Liver (tissue), 3 donors: ENCODE measurements at regions not wholly inside any gene's neighbourhood (a gene's known extent, or its start where the extent isn't known, plus 50 kb on each side); places are given as distances from the start of the nearest gene placed in this dataset.

Experiments
- CTCF ChIP-seq: fragments of 150-350 bp; IDR thresholded peaks from 2 replicates; pipeline ENCODE4 v1.5.1; 2017; ENCODE audit warnings: improper control_type of control experiment, low read depth, low read length; ENCODE audit not compliant: missing input control
- JUND ChIP-seq, 2 donors: IDR thresholded peaks; 2 replicates each; pipeline ENCODE4 v1.6.1; 2016; ENCODE audit warnings: antibody characterized with exemption in 2 of 2
- RAD21 ChIP-seq, 2 donors: IDR thresholded peaks; 2 replicates each; pipeline ENCODE4 v1.6.1; 2016; ENCODE audit warnings: antibody characterized with exemption in 2 of 2, mild to moderate bottlenecking in 2 of 2
- SP1 ChIP-seq: IDR thresholded peaks from 2 replicates; pipeline ENCODE4 v1.6.1; 2018; ENCODE audit warnings: antibody characterized with exemption, mild to moderate bottlenecking
- TF ChIP-seq, protein P1 (sequence below): IDR thresholded peaks from 2 replicates; pipeline ENCODE4 v1.6.1; 2016; ENCODE audit warnings: antibody characterized with exemption, mild to moderate bottlenecking
- donor health status: healthy.
- donor health status: healthy.

DNA sequence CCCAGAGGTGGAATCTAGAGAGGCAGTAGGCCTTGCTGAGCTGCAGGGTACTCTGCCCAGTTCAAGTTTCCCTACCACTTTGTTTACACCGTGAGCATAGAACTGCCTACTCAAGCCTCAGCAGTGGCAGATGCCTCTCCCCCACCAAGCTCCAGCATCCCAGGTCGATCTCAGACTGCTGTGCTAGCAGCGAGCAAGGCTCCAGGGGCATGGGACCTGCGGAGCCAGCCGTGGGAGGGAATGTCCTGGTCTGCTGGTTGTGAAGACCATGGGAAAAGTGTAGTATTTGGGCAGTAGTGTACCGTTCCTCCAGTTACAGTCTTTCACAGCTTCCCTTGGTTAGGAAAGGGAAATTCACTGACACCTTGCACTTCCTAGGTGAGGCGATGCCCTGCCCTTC, 50.6 kb upstream of the FSIP2 start:
- no peak for TF ChIP-seq CTCF
- TF ChIP-seq RAD21 (IDR thresholded peaks at IDR 0.05), result no peak
- TF ChIP-seq SP1, result no peak
- no peak for TF ChIP-seq JUND (IDR thresholded peaks at IDR 0.05)
- TF ChIP-seq, protein P1, sequence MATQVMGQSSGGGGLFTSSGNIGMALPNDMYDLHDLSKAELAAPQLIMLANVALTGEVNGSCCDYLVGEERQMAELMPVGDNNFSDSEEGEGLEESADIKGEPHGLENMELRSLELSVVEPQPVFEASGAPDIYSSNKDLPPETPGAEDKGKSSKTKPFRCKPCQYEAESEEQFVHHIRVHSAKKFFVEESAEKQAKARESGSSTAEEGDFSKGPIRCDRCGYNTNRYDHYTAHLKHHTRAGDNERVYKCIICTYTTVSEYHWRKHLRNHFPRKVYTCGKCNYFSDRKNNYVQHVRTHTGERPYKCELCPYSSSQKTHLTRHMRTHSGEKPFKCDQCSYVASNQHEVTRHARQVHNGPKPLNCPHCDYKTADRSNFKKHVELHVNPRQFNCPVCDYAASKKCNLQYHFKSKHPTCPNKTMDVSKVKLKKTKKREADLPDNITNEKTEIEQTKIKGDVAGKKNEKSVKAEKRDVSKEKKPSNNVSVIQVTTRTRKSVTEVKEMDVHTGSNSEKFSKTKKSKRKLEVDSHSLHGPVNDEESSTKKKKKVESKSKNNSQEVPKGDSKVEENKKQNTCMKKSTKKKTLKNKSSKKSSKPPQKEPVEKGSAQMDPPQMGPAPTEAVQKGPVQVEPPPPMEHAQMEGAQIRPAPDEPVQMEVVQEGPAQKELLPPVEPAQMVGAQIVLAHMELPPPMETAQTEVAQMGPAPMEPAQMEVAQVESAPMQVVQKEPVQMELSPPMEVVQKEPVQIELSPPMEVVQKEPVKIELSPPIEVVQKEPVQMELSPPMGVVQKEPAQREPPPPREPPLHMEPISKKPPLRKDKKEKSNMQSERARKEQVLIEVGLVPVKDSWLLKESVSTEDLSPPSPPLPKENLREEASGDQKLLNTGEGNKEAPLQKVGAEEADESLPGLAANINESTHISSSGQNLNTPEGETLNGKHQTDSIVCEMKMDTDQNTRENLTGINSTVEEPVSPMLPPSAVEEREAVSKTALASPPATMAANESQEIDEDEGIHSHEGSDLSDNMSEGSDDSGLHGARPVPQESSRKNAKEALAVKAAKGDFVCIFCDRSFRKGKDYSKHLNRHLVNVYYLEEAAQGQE, result no peak
